Ovary (tissue), 7 donors: ENCODE measurements at regions not wholly inside any gene's neighbourhood (a gene's known extent, or its start where the extent isn't known, plus 50 kb on each side); places are given as distances from the start of the nearest gene placed in this dataset.
"Not testable (repeated sequence)": the region's sequence is repeated elsewhere in the genome, so short reads cannot be mapped to it uniquely, and the experiment has no call there.

ENCODE experiments used
- DNase-seq, 5 donors: peaks; one replicate each; pipeline ENCODE4 v3.0.0-alpha.2; 2019 to 2020
- H3K27ac ChIP-seq, 2 donors: fragments of 200-600 bp; one replicate each; pipeline versions ENCODE4 v1.5.1 to v1.8.0; 2019 to 2022
- H3K27me3 ChIP-seq: fragments of 200-600 bp; one replicate; pipeline ENCODE4 v1.8.0; 2022
- H3K36me3 ChIP-seq: fragments of 200-600 bp; sonication (generic); one replicate; pipeline ENCODE4 v1.5.1; 2019
- H3K4me1 ChIP-seq: one replicate; pipeline ENCODE4 v1.8.1; 2013; ENCODE audit warnings: mild to moderate bottlenecking, moderate library complexity; ENCODE audit not compliant: insufficient read depth
- H3K4me3 ChIP-seq: fragments of 200-600 bp; sonication (generic); one replicate; pipeline ENCODE4 v1.5.1; 2017
- H3K9me3 ChIP-seq, 2 donors: fragments of 200-600 bp in 1 of 2; sonication (generic) in 1 of 2; one replicate each; pipeline versions ENCODE4 v1.5.1 to v1.8.1; 2013 to 2019; ENCODE audit warnings: mild to moderate bottlenecking in 1 of 2, moderate library complexity in 1 of 2
- EP300 ChIP-seq: sonication (generic); formaldehyde crosslinking; IDR thresholded peaks from one replicate; pipeline ENCODE4 v1.6.1; 2017; ENCODE audit warnings: antibody characterized with exemption
- POLR2A ChIP-seq: fragments of 450-650 bp; IDR thresholded peaks from one replicate; pipeline ENCODE4 v1.6.1; 2017; ENCODE audit warnings: antibody characterized with exemption, mild to moderate bottlenecking, moderate library complexity
- WGBS, 3 donors: extraction: QIAGEN DNeasy Blood & Tissue Kit in 1 of 3; methylation state at CpG; one replicate each; pipeline versions ENCODE4 v1.1.5 to v1.1.7; 2013 to 2017; 5-methylcytosine and 5-hydroxymethylcytosine counted together
- intact Hi-C, 4 donors: fragments of 100-400 bp; cut with DNase I; formaldehyde crosslinking; loops; one replicate each; pipeline versions ENCODE4 v1.11.0 to v1.15.1; 2022 to 2023
- TF ChIP-seq, protein P1 (sequence below), 3 donors: fragments of 450-650 bp in 2 of 3; fragments of 200-600 bp in 1 of 3; IDR thresholded peaks; one replicate each; pipeline versions ENCODE4 v1.5.1 to v1.8.0; 2016 to 2022; ENCODE audit warnings: antibody characterized with exemption in 3 of 3, mild to moderate bottlenecking in 1 of 3
- donor health status: DM: no; HTN: no; CAD: no; lungs with moderate emphysema.
- donor health status: DM: no; HTN: no; CAD: no.
- donor health status: Bipolar disorder and iron deficiency.
- donor health status: DM: no; HTN: no; CAD: no.
- donor health status: DM: yes; HTN: yes; CAD: no.

DNA sequence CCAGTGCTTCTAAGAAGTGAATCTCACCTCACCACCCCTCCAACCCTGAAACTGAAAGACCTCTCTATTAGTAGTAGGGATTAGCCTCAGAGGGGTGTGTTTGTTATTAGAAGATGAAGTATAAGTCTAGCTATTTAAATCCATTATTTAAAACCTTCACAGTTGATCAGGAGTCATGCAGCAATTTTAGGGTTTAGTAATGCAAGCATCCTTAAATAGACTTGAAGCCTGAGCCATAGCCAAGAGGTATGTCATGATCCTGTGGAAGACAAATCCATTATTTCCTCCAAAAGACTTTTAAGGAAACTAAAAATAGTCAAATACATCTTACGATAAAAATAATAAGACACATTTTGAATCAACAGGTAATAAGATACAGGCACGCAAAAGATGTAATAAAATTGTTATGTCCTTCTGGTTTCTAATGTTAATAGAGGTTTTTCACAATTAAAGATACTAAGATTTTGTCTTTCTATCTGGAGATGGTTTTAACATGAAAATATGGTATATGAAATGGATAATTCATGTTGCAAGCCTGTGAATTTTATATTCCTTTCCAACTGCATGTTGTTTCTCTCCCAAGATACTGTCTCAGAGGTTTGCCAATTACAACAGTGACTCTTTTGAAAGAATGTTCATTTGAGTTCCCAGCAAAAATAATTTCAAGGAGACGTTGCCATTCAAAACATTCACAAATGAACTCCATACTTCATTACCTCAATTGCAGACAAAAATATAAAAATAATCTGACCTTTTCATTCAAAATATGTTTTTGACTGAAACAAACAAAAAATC, 68.0 kb downstream of the LUZP4 start:
- H3K36me3 ChIP-seq: no peaks in the 10 kb centered on the region
- H3K4me3 ChIP-seq: no peak overlapping the region
- no peaks in the 10 kb centered on the region for H3K9me3 ChIP-seq
- intact Hi-C loops: no loop called here
- no peaks in the 10 kb centered on the region for H3K4me1 ChIP-seq
- no peaks in the 10 kb centered on the region for H3K27me3 ChIP-seq
- H3K27ac ChIP-seq: no peak overlapping the region
- TF ChIP-seq, protein P1, sequence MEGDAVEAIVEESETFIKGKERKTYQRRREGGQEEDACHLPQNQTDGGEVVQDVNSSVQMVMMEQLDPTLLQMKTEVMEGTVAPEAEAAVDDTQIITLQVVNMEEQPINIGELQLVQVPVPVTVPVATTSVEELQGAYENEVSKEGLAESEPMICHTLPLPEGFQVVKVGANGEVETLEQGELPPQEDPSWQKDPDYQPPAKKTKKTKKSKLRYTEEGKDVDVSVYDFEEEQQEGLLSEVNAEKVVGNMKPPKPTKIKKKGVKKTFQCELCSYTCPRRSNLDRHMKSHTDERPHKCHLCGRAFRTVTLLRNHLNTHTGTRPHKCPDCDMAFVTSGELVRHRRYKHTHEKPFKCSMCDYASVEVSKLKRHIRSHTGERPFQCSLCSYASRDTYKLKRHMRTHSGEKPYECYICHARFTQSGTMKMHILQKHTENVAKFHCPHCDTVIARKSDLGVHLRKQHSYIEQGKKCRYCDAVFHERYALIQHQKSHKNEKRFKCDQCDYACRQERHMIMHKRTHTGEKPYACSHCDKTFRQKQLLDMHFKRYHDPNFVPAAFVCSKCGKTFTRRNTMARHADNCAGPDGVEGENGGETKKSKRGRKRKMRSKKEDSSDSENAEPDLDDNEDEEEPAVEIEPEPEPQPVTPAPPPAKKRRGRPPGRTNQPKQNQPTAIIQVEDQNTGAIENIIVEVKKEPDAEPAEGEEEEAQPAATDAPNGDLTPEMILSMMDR (IDR thresholded peaks at IDR 0.05): no peak
- TF ChIP-seq EP300: no peak
- TF ChIP-seq POLR2A: no peak
- no peak for DNase-seq
- WGBS, 3 donors: 59 to 66% (median 63%) methylated on average over 3 of the region's 3 CpGs

GRCh38 chrX:115359508-115359907, 70.0 kb downstream of the LUZP4 start:
- H3K4me3 ChIP-seq, H3K36me3 ChIP-seq, H3K4me1 ChIP-seq, H3K27me3 ChIP-seq, DNase-seq, intact Hi-C loops, H3K9me3 ChIP-seq, H3K27ac ChIP-seq: not testable (repeated sequence)
- 57 to 69% (median 61%) methylated on average over 7 of the region's 7 CpGs for WGBS, 3 donors

- H3K9me3 ChIP-seq: no peaks in the 10 kb centered on the region
- no peaks in the 10 kb centered on the region for H3K36me3 ChIP-seq
- intact Hi-C loops: no loop called here
- TF ChIP-seq, protein P1 (IDR thresholded peaks at IDR 0.05): no peak
- TF ChIP-seq EP300: no peak
- TF ChIP-seq POLR2A: no peak
- no peak overlapping the region for H3K27ac ChIP-seq
- no peak for DNase-seq
- no peak overlapping the region for H3K4me3 ChIP-seq
- WGBS, 3 donors: 43 to 47% (median 46%) methylated on average over 2 of the region's 2 CpGs
- no peaks in the 10 kb centered on the region for H3K27me3 ChIP-seq
- H3K4me1 ChIP-seq: peaks cover 2% of the 10 kb centered on the region
Measured at GRCh38 chrX:115360220-115360781, 70.8 kb downstream of the LUZP4 start.

DNA sequence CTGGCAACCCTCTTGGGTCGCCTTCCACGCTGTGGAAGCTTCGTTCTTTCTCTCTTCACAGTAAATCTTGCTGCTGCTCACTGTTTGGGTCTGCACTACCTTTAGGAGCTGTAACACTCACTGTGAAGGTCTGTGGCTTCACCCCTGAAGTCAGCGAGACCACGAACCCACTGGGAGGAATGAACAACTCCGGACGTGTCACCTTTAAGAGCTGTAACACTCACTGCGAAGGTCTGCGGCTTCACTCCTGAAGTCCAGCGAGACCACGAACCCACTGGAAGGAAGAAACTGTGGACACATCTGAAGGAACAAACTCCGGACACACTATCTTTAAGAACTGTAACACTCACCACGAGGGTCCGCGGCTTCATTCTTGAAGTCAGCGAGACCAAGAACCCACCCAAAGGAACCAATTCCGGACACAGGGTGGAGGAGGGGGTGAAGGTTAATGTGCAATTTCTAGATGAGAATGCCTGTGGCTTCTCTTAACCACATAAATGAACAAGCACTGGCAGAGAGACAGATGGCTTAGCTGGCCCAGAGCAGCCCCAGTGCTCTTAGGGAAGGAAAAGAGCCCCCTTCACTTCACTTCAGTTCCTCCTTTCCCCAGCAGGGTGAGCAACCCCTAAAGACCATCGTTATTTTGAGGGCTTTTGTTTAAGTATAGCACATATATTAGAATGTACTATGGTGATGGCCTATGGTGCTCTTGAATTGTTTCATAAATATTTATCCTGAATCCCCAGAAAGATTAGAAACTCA, 73.0 kb downstream of the LUZP4 start:
- intact Hi-C loops: no loop called here
- no peaks in the 10 kb centered on the region for H3K36me3 ChIP-seq
- no peak overlapping the region for H3K4me3 ChIP-seq
- peaks cover 2% of the 10 kb centered on the region for H3K4me1 ChIP-seq
- 73 to 83% (median 79%) methylated on average over 18 of the region's 18 CpGs for WGBS, 3 donors
- TF ChIP-seq, protein P1 (IDR thresholded peaks at IDR 0.05): no peak
- no peak for TF ChIP-seq EP300
- TF ChIP-seq POLR2A: no peak
- no peak for DNase-seq
- no peak overlapping the region for H3K27ac ChIP-seq
- H3K9me3 ChIP-seq: no peaks in the 10 kb centered on the region
- no peaks in the 10 kb centered on the region for H3K27me3 ChIP-seq
